Gastroesophageal sphincter (tissue), 3 donors: ENCODE measurements at regions not wholly inside any gene's neighbourhood (a gene's known extent, or its start where the extent isn't known, plus 50 kb on each side); places are given as distances from the start of the nearest gene placed in this dataset.

Experiments used
- EP300 ChIP-seq: sonication (generic); formaldehyde crosslinking; IDR thresholded peaks from one replicate; pipeline ENCODE4 v1.6.1; 2017; ENCODE audit warnings: antibody characterized with exemption, mild to moderate bottlenecking
- POLR2A ChIP-seq, 2 donors: fragments of 450-650 bp; IDR thresholded peaks; one replicate each; pipeline ENCODE4 v1.6.1; 2017; ENCODE audit warnings: antibody characterized with exemption in 2 of 2, mild to moderate bottlenecking in 2 of 2, moderate library complexity in 1 of 2
- POLR2AphosphoS5 ChIP-seq: sonication (generic); formaldehyde crosslinking; IDR thresholded peaks from one replicate; pipeline ENCODE4 v1.6.1; 2017; ENCODE audit warnings: antibody characterized with exemption
- TF ChIP-seq, protein P1 (sequence below), 4 experiments: fragments of 200-600 bp in 2 of 4; fragments of 450-650 bp in 2 of 4; sonication (generic) in 1 of 4; IDR thresholded peaks; one replicate each; pipeline ENCODE4 v1.5.1; 2017 to 2019; ENCODE audit warnings: antibody characterized with exemption in 4 of 4, mild to moderate bottlenecking in 2 of 4, moderate library complexity in 2 of 4

DNA sequence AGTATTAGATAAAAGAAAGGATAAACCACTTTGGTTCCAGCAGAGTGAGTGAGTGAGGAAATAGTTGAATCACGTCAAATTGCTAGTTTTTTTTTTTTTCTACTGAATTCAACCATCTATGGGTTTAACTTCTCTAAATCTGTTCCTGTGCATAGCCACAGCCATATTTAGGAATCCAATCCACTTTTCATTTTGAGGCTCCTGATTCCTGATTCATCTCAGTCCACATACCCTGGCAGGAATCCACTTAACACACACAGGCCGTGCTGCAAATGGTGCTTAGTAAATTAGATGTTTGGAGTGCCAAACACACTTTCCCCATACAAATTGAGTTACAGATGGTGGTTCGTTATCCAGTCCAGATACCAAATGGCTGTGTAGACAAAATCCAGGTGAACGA lies 220.3 kb downstream of the ALDH8A1 start:
- TF ChIP-seq POLR2AphosphoS5 (no peak), POLR2A (IDR thresholded peaks at IDR 0.05) (no peak), EP300 (no peak)
- TF ChIP-seq, protein P1, sequence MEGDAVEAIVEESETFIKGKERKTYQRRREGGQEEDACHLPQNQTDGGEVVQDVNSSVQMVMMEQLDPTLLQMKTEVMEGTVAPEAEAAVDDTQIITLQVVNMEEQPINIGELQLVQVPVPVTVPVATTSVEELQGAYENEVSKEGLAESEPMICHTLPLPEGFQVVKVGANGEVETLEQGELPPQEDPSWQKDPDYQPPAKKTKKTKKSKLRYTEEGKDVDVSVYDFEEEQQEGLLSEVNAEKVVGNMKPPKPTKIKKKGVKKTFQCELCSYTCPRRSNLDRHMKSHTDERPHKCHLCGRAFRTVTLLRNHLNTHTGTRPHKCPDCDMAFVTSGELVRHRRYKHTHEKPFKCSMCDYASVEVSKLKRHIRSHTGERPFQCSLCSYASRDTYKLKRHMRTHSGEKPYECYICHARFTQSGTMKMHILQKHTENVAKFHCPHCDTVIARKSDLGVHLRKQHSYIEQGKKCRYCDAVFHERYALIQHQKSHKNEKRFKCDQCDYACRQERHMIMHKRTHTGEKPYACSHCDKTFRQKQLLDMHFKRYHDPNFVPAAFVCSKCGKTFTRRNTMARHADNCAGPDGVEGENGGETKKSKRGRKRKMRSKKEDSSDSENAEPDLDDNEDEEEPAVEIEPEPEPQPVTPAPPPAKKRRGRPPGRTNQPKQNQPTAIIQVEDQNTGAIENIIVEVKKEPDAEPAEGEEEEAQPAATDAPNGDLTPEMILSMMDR (IDR thresholded peaks at IDR 0.05) = no peak
